HEK293T (cell line): ENCODE measurements at regions not wholly inside any gene's neighbourhood (a gene's known extent, or its start where the extent isn't known, plus 50 kb on each side); places are given as distances from the start of the nearest gene placed in this dataset.

Experiments used
- CTCF ChIA-PET: fragments of 350-600 bp; formaldehyde crosslinking; extraction: SDS; loops from one replicate; lab custom pipeline; 2021; ENCODE audit warnings: antibody characterized with exemption, inconsistent platforms; lab: Yijun Ruan, JAX
- POLR2A ChIA-PET: fragments of 350-600 bp; formaldehyde crosslinking; extraction: SDS; loops from one replicate; lab custom pipeline; 2020; ENCODE audit warnings: antibody characterized with exemption, inconsistent platforms; lab: Yijun Ruan, JAX
- DNase-seq: peaks from one replicate; pipeline ENCODE4 v3.0.0; 2012; ENCODE audit warnings: mixed read lengths; ENCODE audit errors: extremely low spot score
- ARNT ChIP-seq: fragments of 450-650 bp; IDR thresholded peaks from 2 replicates; pipeline ENCODE4 v1.6.1; 2017; ENCODE audit warnings: mild to moderate bottlenecking
- BHLHE40 ChIP-seq: fragments of 450-650 bp; IDR thresholded peaks from 2 replicates; pipeline ENCODE4 v1.6.1; 2016; ENCODE audit warnings: mild to moderate bottlenecking, moderate library complexity, borderline replicate concordance
- CTBP1 ChIP-seq: fragments of 450-650 bp; IDR thresholded peaks from 2 replicates; pipeline ENCODE4 v1.6.1; 2016; ENCODE audit warnings: borderline replicate concordance
- ELF4 ChIP-seq: fragments of 450-650 bp; IDR thresholded peaks from 2 replicates; pipeline ENCODE4 v1.6.1; 2017; ENCODE audit warnings: antibody characterized with exemption
- FOXA1 ChIP-seq: fragments of 450-650 bp; IDR thresholded peaks from 2 replicates; pipeline ENCODE4 v1.6.1; 2016; ENCODE audit warnings: mild to moderate bottlenecking
- FOXK2 ChIP-seq: fragments of 450-650 bp; IDR thresholded peaks from 2 replicates; pipeline ENCODE4 v1.6.1; 2016; ENCODE audit warnings: mild to moderate bottlenecking
- FOXM1 ChIP-seq: fragments of 450-650 bp; IDR thresholded peaks from 2 replicates; pipeline ENCODE4 v1.6.1; 2017; ENCODE audit warnings: mild to moderate bottlenecking, borderline replicate concordance
- HDGF ChIP-seq: fragments of 450-650 bp; IDR thresholded peaks from 2 replicates; pipeline ENCODE4 v1.6.1; 2017; ENCODE audit warnings: antibody characterized with exemption, borderline replicate concordance
- L3MBTL2 ChIP-seq: fragments of 450-650 bp; conservative IDR thresholded peaks from 2 replicates; pipeline ENCODE4 v1.6.1; 2016; ENCODE audit warnings: mild to moderate bottlenecking
- LEF1 ChIP-seq: fragments of 450-650 bp; IDR thresholded peaks from 2 replicates; pipeline ENCODE4 v1.6.1; 2017; ENCODE audit warnings: mild to moderate bottlenecking, borderline replicate concordance
- NFRKB ChIP-seq: fragments of 450-650 bp; IDR thresholded peaks from 2 replicates; pipeline ENCODE4 v1.6.1; 2016; ENCODE audit warnings: mild to moderate bottlenecking, moderate library complexity
- SP1 ChIP-seq: fragments of 450-650 bp; IDR thresholded peaks from 2 replicates; pipeline ENCODE4 v1.6.1; 2017
- SUZ12 ChIP-seq: fragments of 450-650 bp; IDR thresholded peaks from 2 replicates; pipeline ENCODE4 v1.6.1; 2016; ENCODE audit warnings: mild to moderate bottlenecking
- TARDBP ChIP-seq: fragments of 450-650 bp; IDR thresholded peaks from 2 replicates; pipeline ENCODE4 v1.6.1; 2016
- ZNF384 ChIP-seq: fragments of 450-650 bp; IDR thresholded peaks from 2 replicates; pipeline ENCODE4 v1.6.1; 2016
- TF ChIP-seq, protein P1 (sequence below): fragments of 450-650 bp; IDR thresholded peaks from 2 replicates; pipeline ENCODE4 v1.6.1; 2016

DNA sequence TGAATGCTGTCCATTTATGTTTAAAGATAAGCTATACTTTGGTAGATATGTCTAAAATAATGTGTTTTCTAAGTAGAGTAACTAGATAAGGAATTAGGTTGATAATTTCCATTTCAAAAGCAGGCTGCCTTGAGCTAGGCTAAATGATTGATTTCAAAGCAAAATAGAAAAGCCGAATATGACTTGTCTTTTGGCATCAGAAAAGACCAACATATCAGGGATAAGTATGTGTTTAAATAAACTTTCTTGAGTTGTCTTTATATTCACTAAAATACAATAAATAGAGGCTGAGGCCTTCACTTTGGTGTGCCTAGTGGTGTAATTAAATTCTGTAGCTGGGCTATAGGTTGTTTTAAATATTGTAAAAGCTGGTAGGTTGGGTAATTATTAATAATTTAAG lies 569.0 kb downstream of the TAF11L14 start:
- DNase-seq = no peak
- TF ChIP-seq SUZ12 (no peak), L3MBTL2 (no peak), HDGF (no peak), FOXM1 (no peak), CTBP1 (no peak), NFRKB (no peak), ZNF384 (no peak), BHLHE40 (no peak), LEF1 (no peak), SP1 (no peak), ELF4 (no peak)
- POLR2A ChIA-PET = no interaction called here
- CTCF ChIA-PET = no interaction called here

DNA sequence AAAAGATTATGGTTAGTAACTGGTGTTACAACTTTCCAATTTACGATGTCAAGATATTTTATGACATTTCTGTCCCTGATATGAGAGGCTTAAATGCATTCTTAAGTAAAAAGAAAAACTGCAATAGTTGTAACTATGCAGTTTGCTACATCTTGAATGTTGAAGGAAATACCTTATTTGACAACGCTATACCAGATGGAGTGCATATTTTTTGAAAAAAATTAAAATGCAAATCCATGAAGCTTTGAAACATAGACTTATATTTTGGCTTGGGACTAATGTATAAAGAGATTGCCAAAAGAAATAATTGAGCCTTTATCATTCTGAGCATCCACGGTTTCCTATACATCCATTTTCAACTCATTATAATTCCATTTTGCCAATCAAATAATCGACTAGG lies 579.4 kb downstream of the TAF11L14 start:
- ChIA-PET CTCF (no interaction called here), POLR2A (no interaction called here)

DNA sequence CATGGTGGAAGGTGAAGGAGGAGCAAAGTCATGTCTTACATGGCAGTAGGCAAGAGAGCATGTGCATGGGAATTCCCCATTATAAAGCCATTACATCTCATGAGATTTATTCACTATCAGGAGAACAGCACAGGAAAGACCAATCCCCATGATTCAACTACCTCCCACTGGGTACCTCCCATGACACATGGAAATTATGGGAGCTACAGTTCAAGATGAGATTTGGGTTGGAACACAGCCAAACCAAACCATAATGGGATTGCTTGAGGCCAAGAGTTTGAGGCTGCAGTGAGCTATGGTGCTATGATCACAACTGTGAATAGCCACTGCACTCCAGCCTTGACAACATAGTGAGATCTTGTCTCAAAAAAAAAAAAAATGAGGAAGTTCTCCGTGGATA lies 581.8 kb downstream of the TAF11L14 start:
- DNase-seq = no peak
- ChIA-PET CTCF (no interaction called here), POLR2A (no interaction called here)
- TF ChIP-seq, protein P1, sequence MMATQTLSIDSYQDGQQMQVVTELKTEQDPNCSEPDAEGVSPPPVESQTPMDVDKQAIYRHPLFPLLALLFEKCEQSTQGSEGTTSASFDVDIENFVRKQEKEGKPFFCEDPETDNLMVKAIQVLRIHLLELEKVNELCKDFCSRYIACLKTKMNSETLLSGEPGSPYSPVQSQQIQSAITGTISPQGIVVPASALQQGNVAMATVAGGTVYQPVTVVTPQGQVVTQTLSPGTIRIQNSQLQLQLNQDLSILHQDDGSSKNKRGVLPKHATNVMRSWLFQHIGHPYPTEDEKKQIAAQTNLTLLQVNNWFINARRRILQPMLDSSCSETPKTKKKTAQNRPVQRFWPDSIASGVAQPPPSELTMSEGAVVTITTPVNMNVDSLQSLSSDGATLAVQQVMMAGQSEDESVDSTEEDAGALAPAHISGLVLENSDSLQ = no peak
- TF ChIP-seq ARNT = no peak
- no peak for TF ChIP-seq NFRKB
- TF ChIP-seq FOXA1 = no peak
- no peak for TF ChIP-seq L3MBTL2
- TF ChIP-seq ELF4 = no peak
- TF ChIP-seq HDGF = no peak
- TF ChIP-seq TARDBP = no peak
- no peak for TF ChIP-seq CTBP1
- no peak for TF ChIP-seq ZNF384
- no peak for TF ChIP-seq LEF1
- no peak for TF ChIP-seq SP1
- no peak for TF ChIP-seq SUZ12
- TF ChIP-seq BHLHE40 = no peak
- no peak for TF ChIP-seq FOXK2
- TF ChIP-seq FOXM1 = no peak

More for the DNA sequence above, 579.4 kb downstream of the TAF11L14 start:
- no peak for TF ChIP-seq NFRKB
- DNase-seq = no peak

GRCh38 chr5:18216729-18217128 lies 582.5 kb downstream of the TAF11L14 start:
- no peak for TF ChIP-seq FOXK2
- TF ChIP-seq BHLHE40 = no peak
- TF ChIP-seq FOXM1 = no peak
- TF ChIP-seq SP1 = no peak
- no peak for TF ChIP-seq ELF4
- no peak for TF ChIP-seq HDGF
- DNase-seq = no peak
- ChIA-PET POLR2A (no interaction called here), CTCF (no interaction called here)

DNA sequence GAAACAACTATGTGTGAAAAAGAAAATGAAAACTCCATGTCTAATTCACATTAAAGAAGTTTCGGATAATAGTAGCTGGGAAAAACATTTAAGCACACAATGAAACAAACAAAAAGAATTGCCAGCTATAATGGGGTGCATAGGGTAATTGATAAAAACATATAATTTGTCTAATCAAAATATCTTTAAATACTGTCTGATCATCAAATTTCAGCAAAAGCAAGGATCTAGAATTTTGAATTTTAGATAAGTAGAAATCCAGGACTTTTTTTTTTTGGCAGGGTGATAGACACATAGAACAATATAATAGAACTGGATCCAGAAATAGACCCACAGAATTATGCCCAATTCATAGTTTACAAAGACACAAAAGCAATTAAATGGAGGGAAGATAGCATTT lies 585.0 kb downstream of the TAF11L14 start:
- DNase-seq = no peak
- ChIA-PET CTCF (no interaction called here), POLR2A (no interaction called here)
- no peak for TF ChIP-seq ARNT
- no peak for TF ChIP-seq SP1
- TF ChIP-seq FOXK2 = no peak
- no peak for TF ChIP-seq HDGF
- TF ChIP-seq TARDBP = no peak
- TF ChIP-seq FOXA1 = no peak
- no peak for TF ChIP-seq ZNF384
- TF ChIP-seq NFRKB = no peak
- no peak for TF ChIP-seq SUZ12

GRCh38 chr5:18220631-18221030 lies 586.4 kb downstream of the TAF11L14 start:
- TF ChIP-seq NFRKB (no peak), ARNT (no peak), FOXM1 (no peak), SUZ12 (no peak), FOXA1 (no peak), SP1 (no peak), BHLHE40 (no peak), CTBP1 (no peak), FOXK2 (no peak), LEF1 (no peak), ZNF384 (no peak), ELF4 (no peak), TARDBP (no peak), HDGF (no peak), L3MBTL2 (no peak)
- TF ChIP-seq, protein P1 = no peak
- DNase-seq = no peak
- ChIA-PET POLR2A (no interaction called here), CTCF (interaction anchor here (0.6 kb wide), 1 partner anchor 12 kb away, joined by 4 read pairs; no protein-coding TSS in a partner anchor)

DNA sequence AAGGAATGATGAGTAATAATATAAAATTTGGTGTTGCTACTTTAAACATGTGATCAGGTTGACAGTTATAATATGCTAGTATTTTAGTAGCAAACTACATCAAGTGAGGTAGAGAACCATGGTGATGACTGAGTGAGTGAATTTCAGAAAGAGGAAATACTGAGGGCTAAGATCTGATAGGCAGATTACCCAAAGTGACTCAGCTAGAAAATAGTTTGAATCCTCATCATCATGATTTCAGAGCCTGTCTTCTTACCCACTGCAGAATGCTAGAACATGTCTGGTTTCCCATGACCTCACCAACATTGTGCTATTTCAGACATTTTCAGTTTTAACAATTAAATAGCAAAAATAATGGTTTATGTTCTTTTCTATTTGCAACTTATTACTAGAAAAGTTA lies 602.1 kb downstream of the TAF11L14 start:
- POLR2A ChIA-PET = no interaction called here
- DNase-seq = no peak
- no peak for TF ChIP-seq LEF1
- TF ChIP-seq SUZ12 = no peak
- no peak for TF ChIP-seq TARDBP
- TF ChIP-seq CTBP1 = no peak
- TF ChIP-seq FOXM1 = no peak
- TF ChIP-seq HDGF = no peak
- TF ChIP-seq L3MBTL2 = no peak
- TF ChIP-seq FOXK2 = no peak
- no peak for TF ChIP-seq NFRKB
- no peak for TF ChIP-seq ELF4
- no peak for TF ChIP-seq SP1
- no peak for TF ChIP-seq ARNT
- CTCF ChIA-PET = no interaction called here
